Epithelial cell of proximal tubule (primary cell): ENCODE measurements at regions not wholly inside any gene's neighbourhood (a gene's known extent, or its start where the extent isn't known, plus 50 kb on each side); places are given as distances from the start of the nearest gene placed in this dataset.

Experiments used
- DNase-seq: peaks from one replicate; pipeline ENCODE4 v3.0.0-alpha.2; 2011; ENCODE audit warnings: low read depth
- H3K4me3 ChIP-seq: 2 replicates; pipeline ENCODE4 v1.5.1; 2011; ENCODE audit warnings: low read depth, mild to moderate bottlenecking, low read length
- TF ChIP-seq, protein P1 (sequence below): conservative IDR thresholded peaks from 2 replicates; pipeline ENCODE4 v1.5.1; 2012; ENCODE audit warnings: low read depth, mild to moderate bottlenecking, low read length

DNA sequence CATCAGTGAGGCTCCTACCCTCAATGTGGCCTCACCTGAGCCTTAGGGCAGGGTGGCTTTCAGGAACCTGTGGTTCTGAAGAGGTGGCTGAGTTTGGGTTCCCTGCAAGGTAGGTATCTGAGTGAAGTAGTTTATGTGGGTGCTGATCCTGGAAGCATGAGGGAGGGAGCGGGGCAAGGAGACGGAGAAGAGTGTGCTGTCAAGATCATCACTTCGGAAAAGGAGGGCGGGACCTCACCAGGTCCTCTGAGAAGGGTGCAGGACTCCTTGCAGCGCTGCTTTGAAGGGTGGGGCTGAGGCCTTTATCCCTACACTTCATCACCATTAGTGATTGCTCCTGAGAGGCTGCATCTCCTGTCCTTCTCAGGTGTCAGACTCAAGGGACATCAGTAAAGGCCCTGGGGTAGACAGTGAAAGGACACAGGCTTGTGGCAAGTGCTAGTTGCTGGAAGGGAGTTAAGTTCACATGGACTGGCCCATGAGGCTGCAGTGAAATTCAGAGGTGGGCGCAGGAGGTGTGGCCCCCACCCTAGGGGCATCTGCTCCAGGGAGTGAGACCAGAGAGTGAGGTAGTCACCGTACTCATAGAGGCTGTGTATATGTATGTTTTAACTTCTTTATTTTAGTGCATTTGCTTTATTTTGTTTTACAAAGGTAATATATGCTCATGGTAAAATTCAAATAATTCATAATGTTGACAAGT, 57.3 kb upstream of the GALNT2 start:
- TF ChIP-seq, protein P1, sequence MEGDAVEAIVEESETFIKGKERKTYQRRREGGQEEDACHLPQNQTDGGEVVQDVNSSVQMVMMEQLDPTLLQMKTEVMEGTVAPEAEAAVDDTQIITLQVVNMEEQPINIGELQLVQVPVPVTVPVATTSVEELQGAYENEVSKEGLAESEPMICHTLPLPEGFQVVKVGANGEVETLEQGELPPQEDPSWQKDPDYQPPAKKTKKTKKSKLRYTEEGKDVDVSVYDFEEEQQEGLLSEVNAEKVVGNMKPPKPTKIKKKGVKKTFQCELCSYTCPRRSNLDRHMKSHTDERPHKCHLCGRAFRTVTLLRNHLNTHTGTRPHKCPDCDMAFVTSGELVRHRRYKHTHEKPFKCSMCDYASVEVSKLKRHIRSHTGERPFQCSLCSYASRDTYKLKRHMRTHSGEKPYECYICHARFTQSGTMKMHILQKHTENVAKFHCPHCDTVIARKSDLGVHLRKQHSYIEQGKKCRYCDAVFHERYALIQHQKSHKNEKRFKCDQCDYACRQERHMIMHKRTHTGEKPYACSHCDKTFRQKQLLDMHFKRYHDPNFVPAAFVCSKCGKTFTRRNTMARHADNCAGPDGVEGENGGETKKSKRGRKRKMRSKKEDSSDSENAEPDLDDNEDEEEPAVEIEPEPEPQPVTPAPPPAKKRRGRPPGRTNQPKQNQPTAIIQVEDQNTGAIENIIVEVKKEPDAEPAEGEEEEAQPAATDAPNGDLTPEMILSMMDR = no peak
- no peak for DNase-seq
- H3K4me3 ChIP-seq = no peak overlapping the region

DNA sequence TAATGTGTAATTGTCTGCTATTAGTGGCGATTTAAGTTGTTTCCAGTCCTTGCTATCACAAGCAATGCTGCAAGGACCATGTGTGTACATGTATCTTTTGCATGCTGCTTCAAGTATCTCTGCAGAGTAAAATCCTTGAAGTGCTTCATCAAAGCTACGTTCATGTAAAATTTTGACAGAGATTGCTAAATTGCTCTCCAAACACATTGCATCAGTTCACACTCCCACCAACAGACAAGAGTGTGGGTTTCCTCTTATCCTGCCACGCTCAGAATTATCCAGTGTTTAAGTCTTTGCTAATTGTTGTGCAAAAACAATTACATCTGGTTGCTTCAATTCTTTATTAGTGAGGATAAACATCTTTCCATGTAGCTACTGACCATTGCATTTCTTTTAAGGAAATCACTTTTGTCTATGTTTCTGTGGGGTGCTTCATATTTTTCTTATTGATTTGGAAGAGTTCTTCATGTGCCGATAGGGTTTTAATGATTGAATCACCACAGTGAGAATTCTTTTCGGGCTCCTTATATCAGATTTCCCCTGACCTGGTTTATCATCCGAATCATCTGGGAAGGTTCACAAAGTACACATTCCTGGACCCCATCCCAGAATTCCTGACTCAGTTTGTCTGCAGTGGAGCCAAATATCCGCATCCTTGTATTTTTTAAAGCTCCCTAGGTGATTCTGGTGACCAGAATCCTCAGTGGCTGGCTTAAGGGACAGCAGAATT, 56.3 kb upstream of the GALNT2 start:
- TF ChIP-seq, protein P1 = no peak
- no peak for DNase-seq
- no peak overlapping the region for H3K4me3 ChIP-seq

DNA sequence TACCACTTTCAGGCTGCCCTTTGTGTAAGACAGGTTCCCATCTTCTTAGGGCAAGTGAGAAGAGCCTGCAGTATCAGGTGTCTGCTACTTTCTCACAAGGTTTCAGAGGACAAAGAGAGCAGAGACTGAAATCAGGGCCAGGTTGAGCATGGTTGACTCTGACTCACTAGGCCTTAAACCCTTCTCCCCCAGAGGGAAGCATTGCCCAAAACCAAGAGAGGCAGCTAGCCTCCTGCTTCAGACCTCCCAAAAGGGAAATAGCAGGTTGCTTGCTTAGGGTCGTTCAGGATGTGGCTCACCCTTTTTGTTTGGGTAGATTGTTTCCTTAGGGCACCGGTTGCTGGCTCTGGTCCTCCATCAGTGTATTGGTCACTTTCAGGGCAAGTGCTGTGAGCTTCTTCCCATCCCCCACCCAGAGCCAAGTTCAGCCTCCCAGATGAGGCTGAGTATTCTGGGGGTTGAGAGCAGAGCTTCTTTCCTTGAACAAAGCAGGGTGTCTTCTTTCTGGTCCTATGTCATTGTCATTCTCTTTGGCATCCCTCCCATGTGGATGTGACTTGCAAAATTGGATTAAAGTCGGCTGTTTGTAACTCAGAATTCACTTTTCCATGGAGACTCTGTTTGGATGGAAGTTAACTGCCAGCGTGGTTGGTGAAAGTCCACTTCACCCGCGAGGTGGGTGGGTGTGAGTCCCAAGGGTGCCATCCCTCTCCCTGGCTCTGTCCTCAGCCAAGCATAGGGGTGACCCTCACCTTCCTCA, 55.5 kb upstream of the GALNT2 start:
- no peak overlapping the region for H3K4me3 ChIP-seq
- TF ChIP-seq, protein P1 = no peak
- DNase-seq = peak; percentile 27

DNA sequence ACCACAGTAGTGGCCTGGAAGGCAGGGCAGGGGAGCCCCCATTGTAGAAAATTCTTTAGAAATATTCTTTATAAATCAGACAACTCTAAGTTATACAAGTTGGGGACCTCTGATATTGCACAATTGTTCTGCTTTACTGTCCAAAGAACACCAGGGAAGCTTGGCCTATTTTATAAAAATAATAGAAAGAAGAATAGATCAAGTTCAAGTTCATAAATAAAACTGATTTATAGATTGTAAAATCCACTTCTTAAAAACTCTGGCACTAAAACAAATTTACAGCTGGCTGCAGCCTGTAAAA, 55.0 kb upstream of the GALNT2 start:
- H3K4me3 ChIP-seq = no peak overlapping the region
- no peak for DNase-seq
- TF ChIP-seq, protein P1 = no peak

DNA sequence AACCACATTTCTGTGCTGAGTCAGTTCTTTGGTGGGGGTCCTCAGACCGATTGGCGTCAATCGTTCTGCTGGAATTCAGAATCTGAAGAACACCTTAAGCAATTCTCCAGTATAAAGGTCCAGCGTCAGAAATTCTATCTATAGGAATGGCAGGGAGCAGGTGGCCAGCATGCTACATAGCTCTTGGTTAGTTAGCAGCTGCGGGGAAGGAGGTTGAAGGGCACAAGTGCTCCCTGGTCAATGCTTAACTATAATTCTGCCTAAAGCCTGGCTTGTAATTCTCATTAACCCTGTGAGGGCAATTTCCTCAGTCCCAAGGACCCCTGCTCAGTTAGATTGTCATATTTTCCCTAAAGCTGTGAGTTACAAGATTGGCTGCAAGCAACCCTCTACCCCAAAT, 54.3 kb upstream of the GALNT2 start:
- no peak overlapping the region for H3K4me3 ChIP-seq
- DNase-seq = no peak
- TF ChIP-seq, protein P1 = no peak

DNA sequence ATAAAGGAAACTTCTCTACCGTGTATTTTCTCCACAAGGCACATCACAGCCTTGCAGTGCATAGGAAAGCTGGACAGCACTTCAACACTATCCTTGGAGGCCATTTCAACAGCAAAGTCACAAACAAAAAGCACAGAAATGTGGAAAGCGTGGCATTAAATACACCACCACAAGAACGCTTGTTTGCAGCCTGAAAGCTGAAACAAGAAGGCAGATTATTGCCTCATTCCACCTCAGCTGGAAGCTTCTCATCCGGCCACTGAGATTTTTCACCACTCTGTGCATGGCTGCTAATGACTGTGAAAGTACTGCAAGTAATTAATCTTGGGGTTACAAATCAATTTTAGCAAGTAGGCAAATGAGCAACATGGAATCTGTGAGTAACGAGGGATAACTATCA, 50.9 kb upstream of the GALNT2 start:
- no peak for DNase-seq
- no peak overlapping the region for H3K4me3 ChIP-seq
- TF ChIP-seq, protein P1 = no peak
